GM12878 (cell line): ENCODE measurements at regions not wholly inside any gene's neighbourhood (a gene's known extent, or its start where the extent isn't known, plus 50 kb on each side); places are given as distances from the start of the nearest gene placed in this dataset.

Source experiments
- ASH2L ChIP-seq: fragments of 300-600, 200-600 bp; sonication (generic); IDR thresholded peaks from 2 replicates; pipeline ENCODE4 v1.6.1; 2017; ENCODE audit warnings: low read depth, mild to moderate bottlenecking, borderline replicate concordance
- CBFB ChIP-seq: IDR thresholded peaks from 2 replicates; pipeline ENCODE4 v1.6.1; 2016; ENCODE audit warnings: antibody characterized with exemption, low read depth
- CREM ChIP-seq: IDR thresholded peaks from 2 replicates; pipeline ENCODE4 v1.6.1; 2014; ENCODE audit warnings: antibody characterized with exemption, low read depth
- ESRRA ChIP-seq: IDR thresholded peaks from 2 replicates; pipeline ENCODE4 v1.6.1; 2012; ENCODE audit warnings: mild to moderate bottlenecking, low read length, improper control_type of control experiment
- IRF4 ChIP-seq: IDR thresholded peaks from 2 replicates; pipeline ENCODE4 v1.6.1; 2011; ENCODE audit warnings: low read depth, low read length
- KLF5 ChIP-seq: fragments of 450-650 bp; IDR thresholded peaks from 2 replicates; pipeline ENCODE4 v1.6.1; 2014; ENCODE audit warnings: mild to moderate bottlenecking; ENCODE audit not compliant: partially characterized antibody
- MTA2 ChIP-seq: fragments of 450-650 bp; IDR thresholded peaks from 2 replicates; pipeline ENCODE4 v1.6.1; 2016; ENCODE audit warnings: low read depth, mild to moderate bottlenecking, moderate library complexity
- MXI1 ChIP-seq: fragments of 150-350 bp; IDR thresholded peaks from 2 replicates; pipeline ENCODE4 v1.6.1; 2011; ENCODE audit warnings: low read depth, mild to moderate bottlenecking, inconsistent platforms, low read length, improper control_type of control experiment
- NFIC ChIP-seq: IDR thresholded peaks from 2 replicates; pipeline ENCODE4 v1.6.1; 2012; ENCODE audit warnings: low read depth, mild to moderate bottlenecking, inconsistent platforms, low read length, moderate library complexity
- NFYA ChIP-seq: IDR thresholded peaks from 2 replicates; pipeline ENCODE4 v1.6.1; 2011; ENCODE audit warnings: low read depth, mild to moderate bottlenecking, low read length, improper control_type of control experiment, borderline replicate concordance
- PAX8 ChIP-seq: fragments of 450-650 bp; IDR thresholded peaks from 2 replicates; pipeline ENCODE4 v1.6.1; 2017; ENCODE audit warnings: mild to moderate bottlenecking, moderate library complexity
- POLR2A ChIP-seq: IDR thresholded peaks from 2 replicates; pipeline ENCODE4 v1.6.1; 2011; ENCODE audit warnings: low read depth, mild to moderate bottlenecking, low read length
- PRDM15 ChIP-seq: fragments of 450-650 bp; formaldehyde crosslinking; IDR thresholded peaks from 2 replicates; pipeline ENCODE4 v1.4.0; 2020; ENCODE audit warnings: mild to moderate bottlenecking, moderate library complexity
- RB1 ChIP-seq: fragments of 450-650 bp; formaldehyde crosslinking; IDR thresholded peaks from 2 replicates; pipeline ENCODE4 v1.6.1; 2017; ENCODE audit warnings: mild to moderate bottlenecking, borderline replicate concordance
- RBBP5 ChIP-seq: fragments of 200-600 bp; sonication (generic); conservative IDR thresholded peaks from 2 replicates; pipeline ENCODE4 v1.6.1; 2016
- RCOR1 ChIP-seq: conservative IDR thresholded peaks from 2 replicates; pipeline ENCODE4 v1.6.1; 2012; ENCODE audit warnings: low read depth, low read length, improper control_type of control experiment
- SIX5 ChIP-seq: IDR thresholded peaks from 2 replicates; pipeline ENCODE4 v1.6.1; 2011; ENCODE audit warnings: mild to moderate bottlenecking, low read depth, low read length, moderate library complexity; ENCODE audit not compliant: severe bottlenecking
- YY1 ChIP-seq: IDR thresholded peaks from 2 replicates; pipeline ENCODE4 v1.6.1; 2011; ENCODE audit warnings: low read depth, mild to moderate bottlenecking, low read length
- TF ChIP-seq, protein P1 (sequence below): fragments of 450-650 bp; formaldehyde crosslinking; IDR thresholded peaks from 2 replicates; pipeline ENCODE4 v1.5.0; 2022; ENCODE audit warnings: mild to moderate bottlenecking, missing genetic modification characterization
- TF ChIP-seq, protein P2 (sequence below): fragments of 450-650 bp; IDR thresholded peaks from 2 replicates; pipeline ENCODE4 v1.6.1; 2016; ENCODE audit warnings: mild to moderate bottlenecking

GRCh38 chr13:50080911-50081678 lies 65.9 kb downstream of the KCNRG start (continued):
- TF ChIP-seq MXI1 (no peak), MTA2 (no peak), RB1 (no peak; the same call in 1 of the 2 replicates), PAX8 (no peak), RCOR1 (no peak), NFIC (no peak), RBBP5 (no peak), POLR2A (peak; percentile 67; the same call in 1 of the 2 replicates), NFYA (no peak), ASH2L (0 out of 2 replicates have a peak, but pooled peaks have one; percentile 20), ESRRA (no peak), KLF5 (no peak), CBFB (no peak), SIX5 (no peak), YY1 (peak; percentile 28), CREM (no peak), PRDM15 (CRISPR knock-in tag) (no peak), IRF4 (no peak)
- TF ChIP-seq, protein P1, sequence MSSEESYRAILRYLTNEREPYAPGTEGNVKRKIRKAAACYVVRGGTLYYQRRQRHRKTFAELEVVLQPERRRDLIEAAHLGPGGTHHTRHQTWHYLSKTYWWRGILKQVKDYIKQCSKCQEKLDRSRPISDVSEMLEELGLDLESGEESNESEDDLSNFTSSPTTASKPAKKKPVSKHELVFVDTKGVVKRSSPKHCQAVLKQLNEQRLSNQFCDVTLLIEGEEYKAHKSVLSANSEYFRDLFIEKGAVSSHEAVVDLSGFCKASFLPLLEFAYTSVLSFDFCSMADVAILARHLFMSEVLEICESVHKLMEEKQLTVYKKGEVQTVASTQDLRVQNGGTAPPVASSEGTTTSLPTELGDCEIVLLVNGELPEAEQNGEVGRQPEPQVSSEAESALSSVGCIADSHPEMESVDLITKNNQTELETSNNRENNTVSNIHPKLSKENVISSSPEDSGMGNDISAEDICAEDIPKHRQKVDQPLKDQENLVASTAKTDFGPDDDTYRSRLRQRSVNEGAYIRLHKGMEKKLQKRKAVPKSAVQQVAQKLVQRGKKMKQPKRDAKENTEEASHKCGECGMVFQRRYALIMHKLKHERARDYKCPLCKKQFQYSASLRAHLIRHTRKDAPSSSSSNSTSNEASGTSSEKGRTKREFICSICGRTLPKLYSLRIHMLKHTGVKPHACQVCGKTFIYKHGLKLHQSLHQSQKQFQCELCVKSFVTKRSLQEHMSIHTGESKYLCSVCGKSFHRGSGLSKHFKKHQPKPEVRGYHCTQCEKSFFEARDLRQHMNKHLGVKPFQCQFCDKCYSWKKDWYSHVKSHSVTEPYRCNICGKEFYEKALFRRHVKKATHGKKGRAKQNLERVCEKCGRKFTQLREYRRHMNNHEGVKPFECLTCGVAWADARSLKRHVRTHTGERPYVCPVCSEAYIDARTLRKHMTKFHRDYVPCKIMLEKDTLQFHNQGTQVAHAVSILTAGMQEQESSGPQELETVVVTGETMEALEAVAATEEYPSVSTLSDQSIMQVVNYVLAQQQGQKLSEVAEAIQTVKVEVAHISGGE (CRISPR knock-in tag), result no peak
- TF ChIP-seq, protein P2, sequence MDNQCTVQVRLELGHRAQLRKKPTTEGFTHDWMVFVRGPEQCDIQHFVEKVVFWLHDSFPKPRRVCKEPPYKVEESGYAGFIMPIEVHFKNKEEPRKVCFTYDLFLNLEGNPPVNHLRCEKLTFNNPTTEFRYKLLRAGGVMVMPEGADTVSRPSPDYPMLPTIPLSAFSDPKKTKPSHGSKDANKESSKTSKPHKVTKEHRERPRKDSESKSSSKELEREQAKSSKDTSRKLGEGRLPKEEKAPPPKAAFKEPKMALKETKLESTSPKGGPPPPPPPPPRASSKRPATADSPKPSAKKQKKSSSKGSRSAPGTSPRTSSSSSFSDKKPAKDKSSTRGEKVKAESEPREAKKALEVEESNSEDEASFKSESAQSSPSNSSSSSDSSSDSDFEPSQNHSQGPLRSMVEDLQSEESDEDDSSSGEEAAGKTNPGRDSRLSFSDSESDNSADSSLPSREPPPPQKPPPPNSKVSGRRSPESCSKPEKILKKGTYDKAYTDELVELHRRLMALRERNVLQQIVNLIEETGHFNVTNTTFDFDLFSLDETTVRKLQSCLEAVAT, result 0 out of 2 replicates have a peak, but pooled peaks have one; percentile 7
